NCI-H774 (cell line): ENCODE measurements at regions not wholly inside any gene's neighbourhood (a gene's known extent, or its start where the extent isn't known, plus 50 kb on each side); places are given as distances from the start of the nearest gene placed in this dataset.

ENCODE experiments used
- DNase-seq: peaks from one replicate; lab custom pipeline; 2025; lab: John Stamatoyannopoulos, UW

GRCh38 chr7:112882991-112883390, 92.8 kb upstream of the TMEM168 start:
- no peak for DNase-seq

DNA sequence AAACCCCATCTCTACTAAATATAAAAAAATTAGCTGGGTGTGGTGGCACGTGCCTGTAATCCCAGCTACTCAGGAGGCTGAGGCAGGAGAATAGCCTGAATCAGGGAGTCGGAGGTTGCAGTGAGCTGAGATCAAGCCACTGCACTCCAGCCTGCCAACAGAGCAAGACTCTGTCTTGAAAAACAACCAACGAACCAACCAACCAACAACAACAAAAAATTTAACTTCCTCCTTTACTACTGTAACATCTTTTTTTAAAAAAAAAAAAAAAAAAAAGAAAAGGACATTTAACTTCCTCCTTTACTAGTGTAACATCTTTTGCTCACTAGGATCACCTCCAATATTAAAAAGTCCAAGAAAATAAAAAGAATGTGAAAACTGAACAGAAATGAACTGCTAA, 92.3 kb upstream of the TMEM168 start:
- DNase-seq: no peak

- DNase-seq: no peak
Observed at GRCh38 chr7:112882022-112882421, 91.8 kb upstream of the TMEM168 start.

DNA sequence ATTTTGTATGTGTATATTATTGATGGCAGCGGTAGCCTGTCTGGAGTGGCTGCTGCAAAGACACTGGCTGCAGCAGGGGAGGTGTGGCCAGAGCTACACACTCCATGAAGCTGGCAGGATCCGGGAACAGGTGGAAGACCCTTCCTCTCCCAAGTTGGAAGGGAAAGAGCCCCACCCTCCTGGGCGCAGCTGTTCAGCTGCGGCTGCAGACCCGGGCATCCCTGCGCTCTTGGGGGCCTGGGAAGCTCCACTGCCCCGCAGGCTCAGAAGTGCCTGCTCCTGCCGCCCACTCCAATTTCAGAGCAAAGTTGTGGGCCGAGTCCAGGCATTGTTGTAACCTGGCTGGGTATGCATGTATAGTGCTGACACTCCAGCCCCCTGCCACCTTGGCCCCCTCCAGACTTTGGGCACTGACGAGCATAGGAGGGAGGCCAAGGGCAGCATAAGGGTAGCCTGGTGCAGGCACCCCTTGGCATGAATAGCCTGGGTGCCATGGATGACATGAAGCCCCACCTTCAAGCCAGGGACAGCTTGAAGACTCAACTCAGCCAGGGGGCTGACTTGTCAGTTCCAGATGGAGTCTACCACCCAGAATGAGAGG, 90.7 kb upstream of the TMEM168 start:
- no peak for DNase-seq

GRCh38 chr7:112877691-112878460, 87.7 kb upstream of the TMEM168 start:
- no peak for DNase-seq

- DNase-seq: no peak
Observed at GRCh38 chr7:112876877-112877276, 86.7 kb upstream of the TMEM168 start.

- no peak for DNase-seq
Observed at GRCh38 chr7:112874909-112875308, 84.7 kb upstream of the TMEM168 start.

DNA sequence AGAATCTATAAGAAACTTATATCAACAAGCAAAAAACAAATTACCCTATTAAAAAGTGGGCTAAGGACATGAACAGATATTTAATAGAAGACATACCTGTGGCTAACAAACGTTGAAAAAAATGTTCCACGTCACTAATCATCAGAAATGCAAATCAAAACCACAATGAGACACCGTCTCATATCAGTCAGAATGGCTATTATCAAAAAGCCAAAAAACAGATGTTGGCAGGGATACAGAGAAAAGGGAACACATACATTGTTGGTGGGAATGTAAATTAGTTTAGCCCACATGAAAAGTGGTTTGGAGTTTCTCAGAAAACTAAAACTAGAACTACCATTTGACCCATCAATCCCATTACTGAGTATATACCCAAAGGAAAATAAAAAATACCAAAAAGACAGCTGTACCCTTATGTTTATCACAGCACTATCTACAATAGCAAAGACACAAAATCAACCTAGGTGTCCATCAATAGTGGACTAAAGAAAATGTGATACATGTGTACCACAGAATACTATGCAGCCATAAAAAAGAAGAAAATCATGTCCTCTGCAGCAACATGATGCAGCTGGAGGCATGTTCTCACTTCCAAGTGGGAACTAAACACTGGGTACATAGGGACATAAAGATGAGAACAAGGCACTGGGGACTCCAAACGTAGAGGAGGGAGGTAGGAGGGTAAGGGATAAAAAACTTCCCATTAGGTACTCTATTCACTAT, 83.8 kb upstream of the TMEM168 start:
- no peak for DNase-seq

GRCh38 chr7:112869111-112869774, 79.0 kb upstream of the TMEM168 start:
- no peak for DNase-seq

- no peak for DNase-seq
Observed at GRCh38 chr7:112868609-112869008, 78.4 kb upstream of the TMEM168 start.

DNA sequence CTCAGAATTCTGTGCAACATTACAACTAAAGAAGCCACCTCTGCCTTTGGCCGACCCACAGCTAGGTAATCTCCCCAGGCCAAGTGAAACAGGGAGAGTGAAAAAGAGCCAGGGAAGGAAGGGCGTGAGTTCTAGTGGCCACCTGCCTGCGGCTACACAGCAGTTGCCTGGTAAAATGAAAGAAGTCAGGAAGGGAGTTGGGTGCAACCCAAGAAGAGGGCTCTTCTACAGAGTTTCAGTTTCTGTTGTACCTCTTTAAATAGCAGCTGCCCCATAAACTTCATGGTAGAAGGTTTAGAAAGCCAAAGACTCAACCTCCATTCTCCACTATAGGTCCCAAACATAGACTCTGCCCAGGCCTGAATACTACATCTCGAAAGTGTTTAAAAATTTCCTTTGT, 76.2 kb upstream of the TMEM168 start:
- DNase-seq: no peak

- DNase-seq: no peak
Observed at GRCh38 chr7:112864380-112864779, 74.2 kb upstream of the TMEM168 start.

DNA sequence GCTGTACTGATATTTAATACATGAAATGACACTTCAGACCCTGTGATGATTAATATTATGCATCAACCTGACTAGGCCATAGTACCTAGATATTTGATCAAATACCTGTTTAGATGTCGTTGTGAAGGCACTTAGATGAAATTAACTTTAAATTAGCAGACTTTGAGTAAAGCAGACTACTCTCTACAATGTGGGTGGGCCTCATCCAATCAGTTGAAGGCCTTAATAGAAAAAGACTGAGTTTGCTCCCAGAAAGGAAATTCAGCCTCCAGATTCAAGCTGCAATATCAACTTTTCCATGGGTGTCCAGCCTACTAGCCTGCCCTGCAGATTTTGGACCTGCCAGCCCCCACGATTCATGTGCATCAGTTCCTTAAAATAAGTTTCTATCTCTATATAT, 68.6 kb upstream of the TMEM168 start:
- no peak for DNase-seq

DNA sequence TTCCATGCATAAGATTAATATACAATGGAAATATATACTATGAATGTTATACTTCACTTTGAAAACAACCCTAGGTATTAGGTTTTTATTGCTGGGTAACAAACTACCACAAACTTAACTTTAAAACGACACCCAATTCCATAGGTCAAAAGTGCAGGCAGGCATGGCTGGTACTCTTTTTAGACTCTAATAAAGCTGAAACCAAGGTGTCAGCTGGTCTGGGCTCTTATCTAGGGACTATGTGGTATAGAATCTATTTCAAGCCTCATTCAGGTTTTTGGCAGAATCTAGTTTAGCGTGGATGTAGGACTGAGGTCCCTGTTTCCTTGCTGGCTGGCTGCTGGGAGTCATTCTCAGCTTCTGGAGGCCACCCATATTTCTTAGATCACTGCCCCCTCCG, 65.0 kb upstream of the TMEM168 start:
- no peak for DNase-seq

- DNase-seq: no peak
Observed at GRCh38 chr7:112854169-112854568, 64.0 kb upstream of the TMEM168 start.

DNA sequence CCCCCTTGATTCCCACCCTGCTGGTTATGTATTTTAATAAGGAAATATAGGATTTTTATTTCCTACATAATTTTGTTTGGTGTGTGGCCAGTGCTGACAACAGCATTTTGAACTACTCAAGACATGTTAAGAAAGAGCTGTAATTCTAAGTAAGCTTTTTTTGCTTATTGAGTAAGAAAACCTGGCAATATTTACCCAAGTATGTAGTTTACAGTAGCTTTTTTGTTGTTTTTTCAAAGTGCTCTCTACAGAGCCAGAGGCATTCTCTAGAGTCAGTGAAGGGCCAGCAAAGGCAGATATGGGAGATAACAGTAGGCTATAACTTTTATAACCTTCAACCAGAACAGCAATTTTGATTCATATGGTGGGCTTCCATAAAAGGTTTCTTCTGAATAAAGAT, 63.2 kb upstream of the TMEM168 start:
- no peak for DNase-seq

DNA sequence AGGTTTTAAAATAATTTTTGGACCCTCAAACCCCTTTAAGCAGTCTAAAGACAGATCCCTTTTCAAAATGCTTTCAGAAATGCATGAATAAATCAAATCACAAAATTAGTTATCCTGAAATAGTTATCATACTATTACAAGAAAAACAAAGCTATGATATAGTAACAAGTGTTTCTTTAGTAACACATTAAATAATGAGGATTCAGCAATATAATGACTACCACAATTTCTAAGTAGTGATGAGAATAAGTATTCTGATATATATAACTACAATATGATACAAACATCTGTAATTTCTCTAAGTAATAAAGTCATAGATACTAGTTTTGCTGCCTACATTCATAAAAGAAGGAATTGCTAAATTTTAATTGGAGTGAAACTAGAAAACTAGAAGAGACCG, 53.0 kb upstream of the TMEM168 start:
- no peak for DNase-seq
